Suppressor macrophage treated with lipopolysaccharide for 1 hour (primary cell): ENCODE measurements at regions not wholly inside any gene's neighbourhood (a gene's known extent, or its start where the extent isn't known, plus 50 kb on each side); places are given as distances from the start of the nearest gene placed in this dataset.
A peak's percentile ranks its signal among the peaks of the same experiment; 100 is the strongest.
"Not testable (repeated sequence)": the region's sequence is repeated elsewhere in the genome, so short reads cannot be mapped to it uniquely, and the experiment has no call there.

ENCODE experiments used
- DNase-seq, 3 donors: peaks; one replicate each; pipeline ENCODE4 v3.0.0-alpha.2; 2020 to 2022

- DNase-seq, result no peak
Observed at GRCh38 chr11:129702410-129703398, 112.9 kb upstream of the TMEM45B start.

DNA sequence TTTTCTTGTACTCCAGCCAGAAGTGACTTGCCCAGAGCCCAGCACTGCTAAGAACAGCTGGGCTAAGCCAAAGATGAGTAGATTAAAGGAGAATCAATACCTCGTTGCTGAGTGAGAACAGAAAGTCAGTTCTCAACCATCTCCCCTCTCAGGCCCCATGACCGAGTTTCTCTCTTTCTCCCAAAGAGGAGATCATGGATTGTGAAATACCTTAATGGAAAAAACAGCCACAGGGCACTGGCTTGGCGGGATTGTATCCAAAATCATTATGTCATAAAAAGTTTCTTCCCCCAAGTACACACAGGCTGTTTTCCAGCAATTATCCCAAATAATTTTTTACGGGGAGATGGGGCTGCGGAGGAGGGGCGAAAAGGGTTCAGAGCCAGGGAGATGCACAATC lies 111.8 kb upstream of the TMEM45B start:
- DNase-seq, result no peak

DNA sequence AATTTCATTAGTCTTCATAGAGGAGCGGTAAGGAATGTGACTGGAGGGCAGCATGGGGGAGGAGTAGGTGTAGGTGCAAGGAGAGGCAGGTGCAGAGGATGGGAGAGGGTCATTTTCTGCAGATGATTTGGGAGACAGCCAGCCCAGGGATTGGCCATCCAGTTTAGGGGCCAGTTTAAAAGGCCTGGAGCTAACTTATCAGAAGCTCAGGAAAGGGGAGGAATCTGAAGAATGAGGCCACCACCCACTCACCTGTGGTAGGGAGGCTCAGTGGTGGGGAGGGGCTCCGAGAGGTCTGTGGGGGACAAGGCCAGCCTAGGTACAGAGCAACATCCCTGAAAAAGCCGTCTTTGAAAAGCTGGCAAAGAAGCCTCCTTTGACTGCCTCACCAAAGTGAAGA lies 110.8 kb upstream of the TMEM45B start:
- DNase-seq, result no peak

DNA sequence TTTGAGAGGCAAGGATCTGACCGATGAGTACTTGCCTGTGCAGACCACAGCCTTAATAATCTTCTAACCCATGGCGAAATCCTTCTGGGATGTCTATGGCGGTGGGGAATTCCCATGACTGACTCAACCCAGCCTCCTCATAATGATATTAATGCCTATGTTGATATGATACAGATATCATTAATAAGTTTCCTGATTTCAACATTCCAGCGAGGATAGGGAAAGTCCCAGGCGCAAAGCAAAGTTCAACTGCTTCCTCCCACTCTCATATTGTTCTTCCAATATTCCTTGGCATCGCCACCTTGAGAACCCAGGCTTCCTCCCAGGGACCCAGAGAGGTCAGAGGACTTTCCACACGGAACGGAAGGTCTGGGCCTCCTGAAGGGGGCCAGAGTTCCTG lies 110.3 kb upstream of the TMEM45B start:
- DNase-seq, result peak; percentile 26 to 46 (median 26)

DNA sequence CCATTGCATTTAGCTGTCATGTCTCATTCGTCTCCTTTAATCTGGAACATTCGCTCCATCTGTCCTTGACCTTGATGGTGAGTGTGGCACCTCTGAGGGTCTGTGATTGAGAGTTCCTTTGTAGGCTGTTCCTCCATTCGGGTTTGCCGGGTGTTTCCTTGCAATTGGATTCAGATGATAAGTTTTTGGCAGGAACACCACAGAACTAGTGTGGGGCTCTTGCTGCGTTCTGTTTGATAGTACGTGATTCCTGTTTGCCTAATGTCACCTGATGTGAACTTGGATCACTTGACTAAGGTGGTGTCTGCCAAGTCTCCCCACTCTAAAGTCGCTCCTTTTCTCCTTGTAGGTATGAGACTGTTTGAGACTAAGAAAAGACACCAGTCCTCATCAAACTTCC lies 109.7 kb upstream of the TMEM45B start:
- no peak for DNase-seq

DNA sequence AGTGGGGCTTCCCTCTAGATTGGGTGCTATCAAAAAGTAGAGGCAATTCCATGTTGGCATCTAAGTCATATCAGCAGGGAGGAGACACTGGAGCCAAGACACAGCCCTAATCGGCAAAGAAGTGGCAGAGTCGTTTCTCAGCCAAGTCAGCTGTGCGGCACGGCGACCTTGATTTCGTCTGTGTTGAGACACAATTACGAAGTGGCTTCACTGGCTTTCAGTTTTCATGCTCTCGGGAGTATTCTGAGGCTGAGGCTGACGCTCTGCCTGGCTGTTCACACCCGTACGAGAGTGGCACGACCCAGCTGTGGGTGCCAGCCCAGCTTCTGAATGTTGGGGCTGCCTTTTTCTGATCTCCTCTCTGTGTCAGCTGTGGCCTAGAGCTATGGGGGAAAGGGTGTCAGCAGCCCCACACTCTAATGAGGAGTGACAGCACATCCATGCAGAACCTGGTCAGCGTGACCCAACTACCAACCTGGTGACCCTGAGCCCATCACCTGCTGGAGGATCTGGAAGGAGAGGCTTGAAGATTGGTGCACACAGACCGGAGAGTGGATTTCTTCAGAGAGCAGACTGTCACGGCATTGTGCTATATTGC lies 105.7 kb upstream of the TMEM45B start:
- no peak for DNase-seq

- no peak for DNase-seq
Observed at GRCh38 chr11:129710423-129710822, 105.2 kb upstream of the TMEM45B start.

- no peak for DNase-seq
Observed at GRCh38 chr11:129711760-129712159, 103.9 kb upstream of the TMEM45B start.

- DNase-seq, result not testable (repeated sequence)
Observed at GRCh38 chr11:129712486-129713240, 103.0 kb upstream of the TMEM45B start.

DNA sequence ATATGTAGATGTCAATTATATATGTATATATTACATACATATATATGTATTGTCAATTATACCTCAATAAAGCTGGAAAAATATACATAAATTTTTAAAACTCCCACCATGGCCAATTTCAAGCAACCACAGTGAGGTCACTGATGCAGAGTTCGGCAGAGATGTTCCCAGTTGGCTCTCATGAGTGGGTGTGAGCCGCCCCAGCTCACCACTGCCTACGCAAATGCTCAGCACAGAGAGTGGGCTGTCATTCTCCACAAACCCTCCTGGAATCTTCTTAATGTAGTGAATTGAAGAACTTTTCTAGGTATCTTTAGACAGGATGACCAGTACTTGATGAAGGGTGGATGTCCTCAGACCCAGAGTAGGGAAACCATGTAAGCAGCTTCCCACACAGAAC lies 96.6 kb upstream of the TMEM45B start:
- DNase-seq, result no peak

GRCh38 chr11:129720156-129720555 lies 95.5 kb upstream of the TMEM45B start:
- DNase-seq, result no peak

- DNase-seq, result no peak
Observed at GRCh38 chr11:129720994-129721393, 94.7 kb upstream of the TMEM45B start.

GRCh38 chr11:129721685-129722084 lies 94.0 kb upstream of the TMEM45B start:
- DNase-seq, result no peak

DNA sequence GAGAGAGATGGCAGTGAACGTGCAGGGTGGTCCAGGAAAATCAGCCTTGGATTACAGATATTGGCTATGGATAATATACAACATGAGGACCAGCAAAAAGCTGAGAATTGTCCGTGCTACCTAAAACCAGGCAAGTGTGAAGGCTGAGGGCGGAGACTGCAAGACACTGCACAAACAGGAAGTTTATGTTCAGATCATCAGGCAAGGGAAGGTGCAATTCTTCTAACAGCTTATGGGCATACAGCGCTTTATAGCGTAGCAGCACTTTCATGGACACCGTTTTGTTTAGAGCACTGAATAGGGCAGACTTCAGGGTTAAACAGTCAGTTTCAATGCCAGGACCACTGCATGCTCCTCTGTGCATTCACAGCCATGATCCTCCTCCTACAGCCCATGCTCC lies 93.1 kb upstream of the TMEM45B start:
- no peak for DNase-seq

DNA sequence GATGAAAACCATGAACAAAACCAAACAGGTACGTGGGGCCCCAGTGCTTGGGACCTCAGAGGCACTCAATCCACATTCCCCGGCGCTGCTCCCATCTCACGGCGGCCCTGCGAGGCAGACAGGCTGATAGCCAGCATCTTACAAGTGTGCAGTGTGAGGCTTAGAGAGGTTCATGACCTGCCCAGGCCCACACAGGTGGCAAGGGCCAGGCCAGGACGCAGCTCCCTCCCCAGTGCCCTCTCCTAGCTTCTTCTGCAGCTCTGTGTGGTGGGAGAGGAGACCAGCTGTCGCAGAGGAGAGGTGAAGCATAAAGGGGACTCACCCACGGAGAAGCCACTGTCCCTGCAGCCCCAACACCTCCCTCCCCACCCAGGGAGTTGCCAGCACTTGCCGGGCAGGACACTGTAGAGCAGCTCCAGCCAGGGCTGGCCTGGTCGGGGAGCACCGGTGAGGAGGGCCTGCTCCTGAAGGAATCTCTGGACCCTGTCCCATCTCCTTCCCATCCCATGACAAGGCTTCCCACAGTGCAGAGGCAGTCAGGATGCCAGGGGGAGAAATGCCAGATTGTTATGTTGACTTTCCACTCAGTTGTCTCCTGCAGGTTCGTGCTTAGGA lies 92.4 kb upstream of the TMEM45B start:
- no peak for DNase-seq

- no peak for DNase-seq
Observed at GRCh38 chr11:129723761-129724162, 91.9 kb upstream of the TMEM45B start.

DNA sequence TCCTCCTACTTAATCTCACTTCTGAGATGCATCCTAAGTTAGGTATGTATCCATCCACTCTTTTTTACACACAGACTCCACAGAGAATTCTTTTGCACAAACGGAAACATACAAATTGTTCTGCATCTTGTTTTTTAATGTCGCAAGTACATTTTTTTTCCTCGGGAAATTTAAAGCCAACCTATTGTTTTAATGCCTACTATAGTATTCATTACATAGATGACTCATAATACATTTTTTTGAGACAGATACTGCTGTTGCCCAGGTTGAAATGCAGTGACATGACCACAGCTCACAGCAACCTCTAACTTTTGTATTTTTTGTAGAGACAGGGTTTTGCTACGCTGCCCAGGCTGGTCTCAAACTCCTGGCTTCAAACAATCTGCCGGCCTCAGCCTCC lies 90.8 kb upstream of the TMEM45B start:
- no peak for DNase-seq

DNA sequence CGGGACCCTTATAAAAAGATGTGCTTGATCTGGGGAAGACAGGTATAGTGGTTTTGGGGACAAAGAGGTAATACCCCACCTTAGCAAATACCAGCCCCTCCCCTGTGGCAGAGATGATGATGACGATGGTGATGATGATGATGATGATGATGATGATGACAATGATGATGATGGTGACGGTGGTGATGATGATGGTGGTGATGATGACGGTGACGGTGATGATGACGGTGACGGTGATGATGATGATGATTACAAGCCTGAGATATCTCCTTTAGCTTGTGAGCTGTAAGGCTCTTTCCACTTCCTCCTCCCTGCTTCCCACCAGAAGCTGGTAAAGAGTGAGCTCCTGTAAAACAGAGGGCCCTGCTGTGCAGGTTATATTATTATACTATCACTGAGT lies 89.5 kb upstream of the TMEM45B start:
- no peak for DNase-seq

DNA sequence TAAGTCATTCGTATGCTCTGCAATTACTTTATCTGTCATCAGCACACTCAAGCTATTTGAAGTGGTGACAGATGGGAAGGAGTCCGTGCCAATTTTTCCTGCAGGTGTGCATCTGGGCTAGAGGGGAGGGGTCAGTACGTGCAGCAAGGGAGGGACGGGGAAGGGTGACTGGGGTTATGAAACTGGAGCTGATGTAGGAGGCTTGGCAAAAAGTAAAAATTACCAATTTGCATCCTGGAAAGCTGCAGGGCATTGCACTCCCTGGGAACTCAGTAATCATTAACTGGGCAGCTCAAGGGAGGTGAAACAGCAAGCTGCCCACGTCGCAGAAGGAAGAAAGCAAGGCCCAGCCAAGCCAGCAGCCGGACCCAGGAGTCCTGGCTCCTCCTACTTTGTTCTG lies 87.1 kb upstream of the TMEM45B start:
- DNase-seq, result no peak

DNA sequence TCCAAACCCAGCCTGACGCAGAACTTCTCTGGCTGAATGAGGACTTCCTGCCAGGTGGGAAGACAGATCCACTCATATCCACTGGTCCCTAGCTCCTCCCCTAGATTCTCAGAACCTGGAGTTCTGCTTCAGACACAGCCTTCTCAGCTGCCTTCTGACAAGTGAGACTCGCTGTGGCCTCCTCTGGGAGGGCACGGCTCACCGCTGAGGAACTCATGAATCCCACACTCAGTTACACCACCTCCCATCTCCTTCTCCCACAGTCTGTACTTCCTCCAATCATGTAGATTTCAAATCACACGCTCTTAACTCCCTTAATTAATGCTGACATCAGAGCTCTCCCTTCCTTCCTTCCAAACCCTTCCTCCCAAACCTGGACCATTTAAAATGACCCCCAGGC lies 86.4 kb upstream of the TMEM45B start:
- DNase-seq, result no peak

DNA sequence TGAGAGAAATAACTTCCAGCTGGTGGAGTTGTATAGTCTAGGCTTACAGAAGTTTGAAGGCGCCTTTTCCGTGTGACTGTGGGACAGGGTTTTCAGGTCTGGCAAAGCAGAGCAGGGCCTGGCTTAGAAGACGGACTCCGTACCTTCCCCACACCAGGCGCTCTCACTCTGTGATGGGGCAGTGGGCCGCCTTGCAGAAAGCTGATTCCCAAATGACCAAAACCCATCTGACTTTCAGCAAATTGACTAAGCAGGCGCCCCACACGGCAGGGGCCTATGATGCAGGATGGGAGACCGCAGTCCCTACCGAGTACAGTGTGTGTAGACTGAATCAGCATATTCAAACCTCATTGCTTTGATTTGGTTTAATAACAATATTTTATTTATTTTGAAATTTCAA lies 85.8 kb upstream of the TMEM45B start:
- no peak for DNase-seq

GRCh38 chr11:129731316-129731715 lies 84.3 kb upstream of the TMEM45B start:
- DNase-seq, result no peak

- DNase-seq, result no peak
Observed at GRCh38 chr11:129732941-129733340, 82.7 kb upstream of the TMEM45B start.
